ENCODE measurements at regions not wholly inside any gene's neighbourhood (a gene's known extent, or its start where the extent isn't known, plus 50 kb on each side); places are given as distances from the start of the nearest gene placed in this dataset.

DNA sequence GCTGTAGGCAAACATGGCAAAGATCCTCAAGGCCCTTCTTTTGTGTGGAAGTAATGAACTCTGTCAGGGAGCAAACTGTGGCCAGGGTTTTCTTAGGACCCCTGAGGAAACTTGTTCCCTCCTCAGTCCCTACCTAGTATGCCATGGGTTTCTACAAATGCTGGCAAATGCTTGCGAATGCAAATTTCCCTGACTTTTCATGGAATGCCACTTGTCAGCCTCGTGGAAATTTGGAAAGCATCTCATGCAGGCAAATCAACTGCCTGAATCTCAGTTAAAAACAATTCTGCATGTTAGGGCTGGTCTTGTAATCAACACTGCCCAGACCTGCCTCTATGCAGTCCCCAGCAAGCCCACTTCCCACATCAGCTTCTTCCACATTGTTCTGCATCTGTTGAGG is 334.9 kb upstream of the AJAP1 start:
- no peak for DNase-seq (ENCODE audit: low spot score)

- DNase-seq (ENCODE audit: low spot score): no peak
Observed at GRCh38 chr1:4322881-4323280, 331.5 kb upstream of the AJAP1 start.

GRCh38 chr1:4323309-4323708 is 331.1 kb upstream of the AJAP1 start:
- DNase-seq (ENCODE audit: low spot score): no peak

DNA sequence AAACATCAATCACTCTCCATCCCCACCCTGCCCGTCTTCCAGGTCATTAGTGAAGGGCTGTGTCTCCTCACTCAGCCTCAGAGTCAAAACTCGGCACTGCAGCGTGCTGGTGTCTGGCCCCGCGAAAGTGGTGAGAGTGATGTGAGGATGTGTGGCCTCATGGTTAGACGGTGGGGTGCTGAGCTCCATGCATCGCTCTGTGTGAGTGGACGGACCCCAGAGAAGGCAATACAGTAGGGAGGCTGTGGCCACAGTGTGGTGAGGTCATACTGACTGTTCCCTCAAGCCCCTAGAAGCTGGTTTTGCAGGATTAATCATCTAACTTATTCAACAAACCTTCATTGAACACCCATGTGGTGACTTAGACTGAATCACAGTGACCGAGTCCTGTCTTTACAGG is 329.9 kb upstream of the AJAP1 start:
- DNase-seq (ENCODE audit: low spot score): no peak

GRCh38 chr1:4327142-4327541 is 327.3 kb upstream of the AJAP1 start:
- no peak for DNase-seq (ENCODE audit: low spot score)

DNA sequence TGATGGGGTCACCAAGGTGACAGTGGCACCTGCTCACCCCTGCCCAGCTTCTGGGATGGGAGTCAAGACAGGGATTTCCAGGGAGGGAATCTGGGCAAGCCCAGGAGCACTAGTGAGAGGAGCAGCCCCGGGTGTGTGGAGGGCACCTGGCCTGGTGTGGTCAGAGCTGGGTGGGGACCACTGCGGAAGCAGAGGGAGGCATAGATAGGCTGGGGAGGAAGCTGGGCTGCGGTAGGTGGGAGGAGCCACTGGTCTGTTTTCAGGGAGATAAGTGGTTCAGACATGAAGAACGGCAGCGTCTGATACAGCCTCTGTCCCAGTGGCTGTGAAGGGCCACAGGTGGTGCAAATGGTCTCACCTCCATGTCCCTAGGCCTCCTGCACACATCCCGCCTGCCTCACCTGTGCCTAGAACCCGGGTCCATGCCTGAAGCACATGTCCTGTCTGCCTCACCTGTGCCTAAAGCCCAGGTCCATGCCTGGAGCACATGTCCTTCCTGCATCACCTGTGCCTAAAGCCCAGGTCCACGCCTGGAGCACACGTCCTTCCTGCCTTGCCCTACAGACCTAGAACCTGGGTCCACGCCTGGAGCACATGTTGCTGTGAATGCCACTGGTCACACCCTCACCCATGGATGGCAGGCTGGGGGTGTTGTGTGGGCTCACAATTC is 325.9 kb upstream of the AJAP1 start:
- DNase-seq (ENCODE audit: low spot score): no peak

DNA sequence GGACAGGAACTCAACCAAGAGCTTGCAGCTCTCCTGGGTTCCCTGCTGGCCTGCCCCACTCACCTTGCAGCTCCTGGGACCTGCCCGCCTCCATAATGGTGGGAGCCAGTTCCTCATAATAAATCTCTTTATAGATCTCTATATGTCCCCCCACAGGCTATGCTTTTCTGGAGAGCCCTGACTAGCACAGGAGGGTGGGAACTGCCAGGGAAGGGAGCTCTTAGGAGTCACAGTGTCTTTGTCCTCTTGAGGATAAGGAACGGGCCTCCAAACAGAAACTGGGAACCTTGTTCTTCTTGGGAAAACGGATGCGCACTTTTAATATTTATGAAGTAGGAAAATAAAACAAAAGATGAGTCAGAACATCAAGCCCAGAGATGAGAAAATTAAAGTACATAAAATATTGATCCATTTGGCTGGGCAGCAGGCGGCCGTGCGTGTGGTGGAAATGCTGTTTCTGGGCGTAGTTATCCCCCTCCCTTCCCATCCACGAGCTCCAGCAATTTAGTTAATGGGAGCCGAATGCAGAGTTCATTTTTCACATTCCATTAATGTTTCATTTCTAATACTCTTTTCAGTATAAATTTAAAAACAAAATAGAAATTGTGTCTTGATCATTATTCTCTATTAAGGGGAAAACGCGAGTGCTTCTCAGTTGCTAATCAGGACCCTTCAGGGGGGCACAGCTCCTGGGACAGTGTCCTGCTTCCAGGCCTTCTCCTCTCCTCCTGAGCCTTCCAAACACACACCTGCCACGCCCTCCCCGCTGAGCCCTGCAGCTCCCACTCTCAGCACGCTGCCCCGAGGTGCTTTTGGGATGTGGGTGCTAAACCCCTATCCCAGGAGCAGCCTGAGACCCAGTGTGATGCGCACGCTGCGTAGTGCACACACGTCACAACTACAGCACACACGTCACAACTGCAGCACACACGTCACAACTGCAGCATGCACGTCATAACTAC is 323.3 kb upstream of the AJAP1 start:
- no peak for DNase-seq (ENCODE audit: low spot score)

DNA sequence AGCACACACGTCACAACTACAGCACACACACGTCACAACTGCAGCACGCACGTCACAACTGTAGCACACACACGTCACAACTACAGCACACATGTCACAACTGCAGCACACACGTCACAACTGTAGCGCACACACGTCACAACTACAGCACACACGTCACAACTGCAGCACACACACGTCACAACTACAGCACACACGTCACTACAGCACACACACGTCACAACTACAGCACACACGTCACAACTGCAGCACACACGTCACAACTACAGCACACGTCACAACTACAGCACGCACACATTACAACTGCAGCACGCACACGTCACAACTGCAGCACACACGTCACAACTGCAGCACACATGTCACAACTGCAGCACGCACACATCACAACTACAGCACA is 322.6 kb upstream of the AJAP1 start:
- no peak for DNase-seq (ENCODE audit: low spot score)

GRCh38 chr1:4336507-4336906 is 317.9 kb upstream of the AJAP1 start:
- DNase-seq (ENCODE audit: low spot score): no peak

GRCh38 chr1:4341421-4341820 is 313.0 kb upstream of the AJAP1 start:
- DNase-seq (ENCODE audit: low spot score): no peak

GRCh38 chr1:4344065-4344732 is 310.2 kb upstream of the AJAP1 start:
- DNase-seq (ENCODE audit: low spot score): no peak

DNA sequence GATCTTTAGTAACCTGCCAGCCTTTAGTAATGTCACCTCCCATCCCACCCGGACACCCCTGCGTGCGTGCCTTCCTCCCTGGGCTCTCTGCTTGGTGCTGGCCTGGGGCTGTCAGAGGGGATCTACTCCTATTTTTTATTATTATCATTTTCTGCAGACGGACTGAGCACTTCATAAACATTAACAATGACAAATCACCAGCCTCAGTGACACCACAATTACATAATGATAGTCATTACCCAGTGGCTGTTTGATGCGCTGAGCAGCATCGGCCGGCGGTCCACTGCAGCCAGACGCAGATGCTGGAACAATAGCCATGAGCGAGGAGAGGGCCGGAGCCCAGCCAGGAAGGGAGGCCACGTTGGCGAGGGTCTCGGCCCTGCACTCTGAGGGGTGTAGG is 309.3 kb upstream of the AJAP1 start:
- DNase-seq (ENCODE audit: low spot score): no peak

GRCh38 chr1:4346131-4346530 is 308.3 kb upstream of the AJAP1 start:
- DNase-seq (ENCODE audit: low spot score): no peak

DNA sequence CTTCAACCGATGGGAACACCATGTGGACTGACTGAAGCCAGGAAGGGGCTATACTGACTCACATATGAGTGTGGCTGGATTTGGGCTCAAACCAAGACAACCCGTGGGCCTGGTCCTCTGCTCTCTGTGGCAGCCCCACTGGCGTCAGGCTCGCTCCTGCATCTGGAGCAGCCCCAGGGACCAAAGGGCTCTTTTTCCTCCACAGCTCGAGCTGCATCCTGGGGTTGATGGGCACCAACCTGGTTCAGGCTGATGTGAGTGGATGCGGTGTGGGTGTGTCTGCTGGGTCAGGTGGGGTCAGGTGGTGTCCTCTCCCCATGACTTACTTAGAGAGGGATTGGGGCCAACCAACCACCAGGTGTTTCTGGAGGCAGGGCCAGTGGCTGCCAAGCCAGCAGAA is 303.0 kb upstream of the AJAP1 start:
- DNase-seq (ENCODE audit: low spot score): no peak

DNA sequence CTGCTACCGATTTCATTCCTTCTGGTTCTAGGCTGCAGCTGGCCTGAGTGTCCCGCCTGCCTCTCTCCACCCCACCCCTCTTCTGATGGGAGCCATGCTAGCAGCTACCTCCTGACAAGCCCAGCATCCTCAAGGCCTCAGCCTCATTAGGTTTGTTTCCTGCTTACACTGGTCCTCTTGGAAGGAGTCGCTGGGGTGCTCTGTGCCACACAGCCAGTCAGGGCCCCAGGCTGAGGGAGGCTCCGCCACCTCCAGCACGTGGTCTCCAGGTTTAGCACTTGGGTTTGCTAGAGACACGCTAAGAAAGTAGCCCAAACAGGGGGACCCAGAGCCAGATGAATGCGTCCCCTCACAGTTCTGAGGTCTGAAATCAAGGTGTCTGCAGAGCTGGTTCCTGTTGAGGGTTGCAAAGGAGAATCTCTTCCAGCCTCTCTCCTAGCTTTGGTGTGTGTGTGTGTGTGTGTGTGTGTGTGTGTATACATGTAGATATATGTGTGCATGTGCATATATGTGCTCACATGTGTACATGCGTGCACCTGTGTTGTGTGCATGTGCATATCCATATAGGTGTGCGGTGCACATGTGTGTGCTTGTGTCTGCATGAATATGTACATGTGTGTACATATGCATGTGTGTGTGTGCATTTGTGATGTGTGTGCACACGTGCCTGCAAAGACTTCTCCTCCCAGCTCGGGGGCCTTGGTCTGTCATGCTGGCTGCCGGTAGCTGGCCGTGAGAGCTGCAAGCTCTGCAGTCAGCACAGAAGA is 301.1 kb upstream of the AJAP1 start:
- no peak for DNase-seq (ENCODE audit: low spot score)

DNA sequence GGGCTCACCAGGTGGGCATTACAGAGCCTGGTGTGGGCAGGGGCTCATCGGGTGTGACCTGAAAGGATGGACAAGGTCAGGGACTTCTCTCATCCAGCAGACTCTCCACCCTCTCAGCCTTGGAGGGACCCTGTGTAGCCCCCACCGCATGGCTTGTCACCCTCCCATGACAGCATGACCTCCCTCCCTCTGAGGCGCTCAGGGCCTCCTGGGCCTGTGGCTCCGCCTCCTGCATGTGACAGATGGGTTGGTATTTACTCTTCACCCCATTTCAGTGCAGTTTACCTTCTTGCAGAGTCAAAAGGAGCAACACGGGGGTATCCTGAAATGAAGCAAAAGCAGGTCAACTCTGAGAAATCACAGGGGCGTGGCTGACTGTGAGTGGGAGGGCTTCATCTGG is 298.6 kb upstream of the AJAP1 start:
- no peak for DNase-seq (ENCODE audit: low spot score)

DNA sequence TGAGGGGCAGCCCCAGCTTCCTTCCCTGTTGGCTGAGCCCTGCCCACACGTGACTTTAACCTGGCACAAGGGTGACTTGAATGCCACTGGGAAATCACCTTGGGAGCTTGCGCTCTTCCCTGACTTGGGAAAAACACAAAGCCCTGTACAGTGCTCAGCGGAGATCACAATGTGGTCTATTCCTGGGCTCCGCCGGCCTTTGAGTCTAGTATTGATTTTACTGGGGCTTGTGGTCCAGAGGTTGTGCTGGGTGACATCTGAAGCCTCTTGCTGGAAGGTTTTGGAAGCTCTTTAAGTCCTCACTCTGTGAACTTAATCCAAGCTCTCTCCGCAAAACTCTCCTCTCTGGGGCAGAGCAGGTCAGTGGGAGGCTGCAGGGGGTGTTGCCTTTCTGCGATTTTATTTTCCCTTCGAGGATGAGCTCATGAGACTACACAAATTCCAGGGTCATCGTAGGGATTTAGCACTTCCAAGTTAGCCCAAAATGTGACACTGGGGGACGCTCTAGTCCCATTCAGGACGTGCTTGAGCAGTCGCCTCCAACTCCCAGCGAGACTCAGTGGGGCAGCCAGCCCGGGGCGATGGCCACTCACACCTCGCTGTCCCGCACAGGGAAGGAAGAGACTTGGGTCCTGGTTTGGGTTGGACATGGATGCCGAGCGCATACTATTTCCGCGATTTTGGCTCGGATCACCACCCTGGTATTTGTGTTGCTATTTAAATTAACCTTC is 291.9 kb upstream of the AJAP1 start:
- no peak for DNase-seq (ENCODE audit: low spot score)

DNA sequence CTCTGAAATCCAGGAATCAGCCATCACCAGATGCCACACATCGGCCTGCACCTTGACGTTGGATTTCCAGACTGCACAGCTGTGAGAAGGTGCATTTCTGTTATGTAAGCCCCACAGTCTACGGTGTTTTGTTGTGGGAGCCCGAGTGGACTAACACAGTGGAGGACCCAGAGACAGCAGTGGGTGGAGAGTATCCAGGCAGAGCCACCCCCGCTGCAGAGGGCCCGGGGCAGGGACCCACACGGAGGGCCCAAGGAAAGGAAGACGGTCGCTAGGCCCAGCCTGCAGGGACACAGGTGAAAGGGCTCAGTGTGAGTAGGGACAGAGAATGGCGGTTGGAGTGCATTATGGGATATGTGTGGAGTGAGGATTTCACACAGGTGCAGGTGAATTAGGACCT is 288.3 kb upstream of the AJAP1 start:
- DNase-seq (ENCODE audit: low spot score): no peak

DNA sequence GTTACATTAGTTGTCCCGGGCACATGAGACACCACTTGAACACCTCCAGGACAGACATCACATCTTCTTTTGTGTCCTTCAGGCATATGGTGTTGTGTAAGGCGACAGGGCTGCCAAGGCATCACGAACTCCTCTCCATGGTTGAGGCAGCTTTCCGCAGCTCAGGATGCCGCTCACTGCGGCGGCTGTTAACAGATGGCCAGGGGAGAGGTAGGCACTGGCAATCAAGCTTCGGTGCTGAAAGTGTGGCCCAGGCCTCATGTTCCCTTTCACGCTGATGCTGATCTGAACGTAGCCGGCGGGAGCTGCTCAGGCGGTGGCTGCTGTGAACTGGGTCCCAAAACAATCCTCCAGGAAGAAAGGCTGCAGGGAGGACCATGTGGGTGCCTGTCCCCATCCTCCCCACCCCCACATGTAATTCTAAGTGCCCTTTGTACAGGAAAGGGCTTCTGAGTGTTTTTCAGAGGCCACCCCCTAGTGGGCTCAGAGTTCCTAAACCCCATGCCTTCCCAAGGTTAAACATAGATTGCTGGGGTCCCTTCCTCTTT is 287.1 kb upstream of the AJAP1 start:
- DNase-seq (ENCODE audit: low spot score): no peak

GRCh38 chr1:4369335-4369734 is 285.1 kb upstream of the AJAP1 start:
- no peak for DNase-seq (ENCODE audit: low spot score)

- DNase-seq (ENCODE audit: low spot score): no peak
Observed at GRCh38 chr1:4371849-4372248, 282.6 kb upstream of the AJAP1 start.
